ENCODE measurements at regions not wholly inside any gene's neighbourhood (a gene's known extent, or its start where the extent isn't known, plus 50 kb on each side); places are given as distances from the start of the nearest gene placed in this dataset.
A peak's percentile ranks its signal among the peaks of the same experiment; 100 is the strongest.

DNA sequence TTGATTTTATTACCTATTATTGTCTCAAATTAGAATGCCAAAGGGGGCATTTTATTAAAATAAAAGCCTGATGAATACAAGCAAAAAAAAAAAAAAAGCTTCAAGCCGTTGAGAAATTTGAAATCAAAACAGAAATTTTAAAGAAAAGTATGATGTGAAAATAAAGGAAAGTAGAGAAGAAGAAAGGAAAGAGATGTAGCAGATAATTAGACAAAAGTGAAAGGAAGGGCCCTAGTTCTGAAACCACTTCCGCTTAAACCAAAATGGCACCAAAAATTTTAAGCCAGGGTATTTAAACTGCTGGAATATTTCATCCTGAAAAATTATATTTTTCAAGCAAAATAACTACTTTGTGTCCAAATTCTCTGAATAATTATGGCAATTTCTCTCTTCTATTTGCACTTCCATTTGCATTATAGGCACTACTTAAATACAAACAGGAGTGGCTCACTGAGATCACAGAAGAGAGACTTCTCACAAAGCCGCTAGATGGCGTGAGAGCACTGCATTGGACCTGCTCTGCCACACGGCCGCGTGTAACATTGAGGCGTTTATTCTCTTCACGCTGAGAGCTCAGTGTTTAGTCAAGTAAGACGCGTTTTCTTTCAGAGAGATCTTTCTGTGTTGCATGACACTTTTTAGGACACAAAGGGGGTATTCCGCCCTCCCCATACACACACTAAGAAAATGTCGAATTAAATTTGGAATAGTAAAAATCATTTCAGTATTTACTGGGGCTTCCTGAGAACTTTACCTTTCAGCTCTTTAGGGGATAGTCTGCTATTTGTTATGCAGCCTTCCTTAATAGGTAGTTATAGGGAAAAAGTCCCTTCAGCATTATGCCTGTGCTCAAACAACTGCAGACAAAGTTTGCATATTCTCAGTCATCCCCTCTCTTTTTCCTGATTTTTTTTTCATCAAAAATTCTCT, 368.4 kb upstream of the CCNH start:
- TF ChIP-seq, protein P1, sequence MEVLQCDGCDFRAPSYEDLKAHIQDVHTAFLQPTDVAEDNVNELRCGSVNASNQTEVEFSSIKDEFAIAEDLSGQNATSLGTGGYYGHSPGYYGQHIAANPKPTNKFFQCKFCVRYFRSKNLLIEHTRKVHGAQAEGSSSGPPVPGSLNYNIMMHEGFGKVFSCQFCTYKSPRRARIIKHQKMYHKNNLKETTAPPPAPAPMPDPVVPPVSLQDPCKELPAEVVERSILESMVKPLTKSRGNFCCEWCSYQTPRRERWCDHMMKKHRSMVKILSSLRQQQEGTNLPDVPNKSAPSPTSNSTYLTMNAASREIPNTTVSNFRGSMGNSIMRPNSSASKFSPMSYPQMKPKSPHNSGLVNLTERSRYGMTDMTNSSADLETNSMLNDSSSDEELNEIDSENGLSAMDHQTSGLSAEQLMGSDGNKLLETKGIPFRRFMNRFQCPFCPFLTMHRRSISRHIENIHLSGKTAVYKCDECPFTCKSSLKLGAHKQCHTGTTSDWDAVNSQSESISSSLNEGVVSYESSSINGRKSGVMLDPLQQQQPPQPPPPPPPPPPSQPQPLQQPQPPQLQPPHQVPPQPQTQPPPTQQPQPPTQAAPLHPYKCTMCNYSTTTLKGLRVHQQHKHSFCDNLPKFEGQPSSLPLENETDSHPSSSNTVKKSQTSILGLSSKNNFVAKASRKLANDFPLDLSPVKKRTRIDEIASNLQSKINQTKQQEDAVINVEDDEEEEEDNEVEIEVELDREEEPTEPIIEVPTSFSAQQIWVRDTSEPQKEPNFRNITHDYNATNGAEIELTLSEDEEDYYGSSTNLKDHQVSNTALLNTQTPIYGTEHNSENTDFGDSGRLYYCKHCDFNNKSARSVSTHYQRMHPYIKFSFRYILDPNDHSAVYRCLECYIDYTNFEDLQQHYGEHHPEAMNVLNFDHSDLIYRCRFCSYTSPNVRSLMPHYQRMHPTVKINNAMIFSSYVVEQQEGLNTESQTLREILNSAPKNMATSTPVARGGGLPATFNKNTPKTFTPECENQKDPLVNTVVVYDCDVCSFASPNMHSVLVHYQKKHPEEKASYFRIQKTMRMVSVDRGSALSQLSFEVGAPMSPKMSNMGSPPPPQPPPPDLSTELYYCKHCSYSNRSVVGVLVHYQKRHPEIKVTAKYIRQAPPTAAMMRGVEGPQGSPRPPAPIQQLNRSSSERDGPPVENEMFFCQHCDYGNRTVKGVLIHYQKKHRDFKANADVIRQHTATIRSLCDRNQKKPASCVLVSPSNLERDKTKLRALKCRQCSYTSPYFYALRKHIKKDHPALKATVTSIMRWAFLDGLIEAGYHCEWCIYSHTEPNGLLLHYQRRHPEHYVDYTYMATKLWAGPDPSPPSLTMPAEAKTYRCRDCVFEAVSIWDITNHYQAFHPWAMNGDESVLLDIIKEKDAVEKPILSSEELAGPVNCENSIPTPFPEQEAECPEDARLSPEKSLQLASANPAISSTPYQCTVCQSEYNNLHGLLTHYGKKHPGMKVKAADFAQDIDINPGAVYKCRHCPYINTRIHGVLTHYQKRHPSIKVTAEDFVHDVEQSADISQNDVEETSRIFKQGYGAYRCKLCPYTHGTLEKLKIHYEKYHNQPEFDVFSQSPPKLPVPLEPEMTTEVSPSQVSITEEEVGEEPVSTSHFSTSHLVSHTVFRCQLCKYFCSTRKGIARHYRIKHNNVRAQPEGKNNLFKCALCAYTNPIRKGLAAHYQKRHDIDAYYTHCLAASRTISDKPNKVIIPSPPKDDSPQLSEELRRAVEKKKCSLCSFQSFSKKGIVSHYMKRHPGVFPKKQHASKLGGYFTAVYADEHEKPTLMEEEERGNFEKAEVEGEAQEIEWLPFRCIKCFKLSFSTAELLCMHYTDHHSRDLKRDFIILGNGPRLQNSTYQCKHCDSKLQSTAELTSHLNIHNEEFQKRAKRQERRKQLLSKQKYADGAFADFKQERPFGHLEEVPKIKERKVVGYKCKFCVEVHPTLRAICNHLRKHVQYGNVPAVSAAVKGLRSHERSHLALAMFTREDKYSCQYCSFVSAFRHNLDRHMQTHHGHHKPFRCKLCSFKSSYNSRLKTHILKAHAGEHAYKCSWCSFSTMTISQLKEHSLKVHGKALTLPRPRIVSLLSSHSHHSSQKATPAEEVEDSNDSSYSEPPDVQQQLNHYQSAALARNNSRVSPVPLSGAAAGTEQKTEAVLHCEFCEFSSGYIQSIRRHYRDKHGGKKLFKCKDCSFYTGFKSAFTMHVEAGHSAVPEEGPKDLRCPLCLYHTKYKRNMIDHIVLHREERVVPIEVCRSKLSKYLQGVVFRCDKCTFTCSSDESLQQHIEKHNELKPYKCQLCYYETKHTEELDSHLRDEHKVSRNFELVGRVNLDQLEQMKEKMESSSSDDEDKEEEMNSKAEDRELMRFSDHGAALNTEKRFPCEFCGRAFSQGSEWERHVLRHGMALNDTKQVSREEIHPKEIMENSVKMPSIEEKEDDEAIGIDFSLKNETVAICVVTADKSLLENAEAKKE (CRISPR knock-in tag; IDR thresholded peaks at IDR 0.05), result no peak
- TF ChIP-seq, protein P2, sequence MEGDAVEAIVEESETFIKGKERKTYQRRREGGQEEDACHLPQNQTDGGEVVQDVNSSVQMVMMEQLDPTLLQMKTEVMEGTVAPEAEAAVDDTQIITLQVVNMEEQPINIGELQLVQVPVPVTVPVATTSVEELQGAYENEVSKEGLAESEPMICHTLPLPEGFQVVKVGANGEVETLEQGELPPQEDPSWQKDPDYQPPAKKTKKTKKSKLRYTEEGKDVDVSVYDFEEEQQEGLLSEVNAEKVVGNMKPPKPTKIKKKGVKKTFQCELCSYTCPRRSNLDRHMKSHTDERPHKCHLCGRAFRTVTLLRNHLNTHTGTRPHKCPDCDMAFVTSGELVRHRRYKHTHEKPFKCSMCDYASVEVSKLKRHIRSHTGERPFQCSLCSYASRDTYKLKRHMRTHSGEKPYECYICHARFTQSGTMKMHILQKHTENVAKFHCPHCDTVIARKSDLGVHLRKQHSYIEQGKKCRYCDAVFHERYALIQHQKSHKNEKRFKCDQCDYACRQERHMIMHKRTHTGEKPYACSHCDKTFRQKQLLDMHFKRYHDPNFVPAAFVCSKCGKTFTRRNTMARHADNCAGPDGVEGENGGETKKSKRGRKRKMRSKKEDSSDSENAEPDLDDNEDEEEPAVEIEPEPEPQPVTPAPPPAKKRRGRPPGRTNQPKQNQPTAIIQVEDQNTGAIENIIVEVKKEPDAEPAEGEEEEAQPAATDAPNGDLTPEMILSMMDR (conservative IDR thresholded peaks at IDR 0.05; ENCODE audit: low read depth in 2 of 2), result peak; percentile 98 to 99
- peak overlapping the region; percentile 55 for H3K4me3 Mint-ChIP-seq

More for the DNA sequence above, 368.4 kb upstream of the CCNH start:
- H3K4me1 ChIP-seq (ENCODE audit: insufficient read depth), result peaks cover 34% of the 10 kb centered on the region
- peak overlapping the region; percentile 61 for H3K4me2 ChIP-seq
- Mint-ChIP-seq H3K36me3 (ENCODE audit: low read depth) (no peaks in the 10 kb centered on the region), H3K27ac (no peak overlapping the region), H3K9me3 (no peaks in the 10 kb centered on the region), H3K4me1 (peaks cover 17% of the 10 kb centered on the region; the same call in 2 of the 3 replicates), H3K27me3 (ENCODE audit: insufficient read depth, low read depth, poor library complexity) (peaks cover 11% of the 10 kb centered on the region)
- no peaks in the 10 kb centered on the region for H3K9me2 ChIP-seq (ENCODE audit: insufficient read depth)
- H4K20me1 ChIP-seq (replicated peaks; ENCODE audit: insufficient read depth), result no peaks in the 10 kb centered on the region
- peak overlapping the region; percentile 35 for H3K4me3 ChIP-seq
- H3K27ac ChIP-seq (ENCODE audit: low read depth), result no peak overlapping the region
- no peaks in the 10 kb centered on the region for H3K36me3 ChIP-seq (ENCODE audit: insufficient read depth)
- ATAC-seq, result peak; percentile 100
- peak; percentile 95 for DNase-seq (ENCODE audit: low spot score)
- H3F3A ChIP-seq (replicated peaks; ENCODE audit: low read depth), result no peaks in the 10 kb centered on the region
- no peaks in the 10 kb centered on the region for H3K27me3 ChIP-seq (ENCODE audit: insufficient read depth)
- no peaks in the 10 kb centered on the region for H3K79me2 ChIP-seq (replicated peaks; ENCODE audit: insufficient read depth)
- no peak overlapping the region for H2AFZ ChIP-seq

Data from GM23338 (cell line).